ENCODE measurements at regions not wholly inside any gene's neighbourhood (a gene's known extent, or its start where the extent isn't known, plus 50 kb on each side); places are given as distances from the start of the nearest gene placed in this dataset.

DNA sequence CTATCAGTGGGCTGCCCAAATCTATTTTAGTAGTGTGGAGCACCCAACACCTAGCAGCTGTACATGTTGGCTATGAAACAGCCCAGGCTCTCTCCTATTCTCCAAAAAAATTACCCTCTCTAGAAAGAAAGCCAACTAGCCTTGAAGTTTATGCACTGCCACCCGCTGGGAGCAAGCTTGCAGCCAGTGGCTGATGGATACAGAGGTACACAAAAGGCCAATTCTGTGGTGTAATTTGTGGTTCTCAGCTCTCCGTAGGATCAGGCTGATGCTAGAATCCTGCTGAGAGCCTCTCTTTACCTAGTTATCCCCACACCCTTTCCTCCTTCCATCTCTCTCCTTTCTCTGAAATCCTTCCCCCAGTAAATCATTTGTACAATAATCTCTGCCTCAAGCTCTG lies 1120.7 kb downstream of the DIAPH3 start:
- TF ChIP-seq ZNF565 (CRISPR knock-in tag; conservative IDR thresholded peaks at IDR 0.05; ENCODE audit: low read depth) (no peak), PPARA (CRISPR knock-in tag; IDR thresholded peaks at IDR 0.05; ENCODE audit: borderline replicate concordance) (no peak), ZC3H10 (CRISPR knock-in tag; IDR thresholded peaks at IDR 0.05) (no peak)

Measured in SK-N-SH treated with all-trans-retinoic acid at 6 μM for 48 hours (cell line).